HG03175 (cell line): ENCODE measurements at regions not wholly inside any gene's neighbourhood (a gene's known extent, or its start where the extent isn't known, plus 50 kb on each side); places are given as distances from the start of the nearest gene placed in this dataset.
"Not testable (repeated sequence)": the region's sequence is repeated elsewhere in the genome, so short reads cannot be mapped to it uniquely, and the experiment has no call there.

Experiments
- ATAC-seq: cut with Tn5 transposase; IDR thresholded peaks from one replicate; pipeline ENCODE4 v1.9.1; 2021; ENCODE audit warnings: mild to moderate bottlenecking, moderate library complexity; ENCODE audit not compliant: unreplicated experiment

DNA sequence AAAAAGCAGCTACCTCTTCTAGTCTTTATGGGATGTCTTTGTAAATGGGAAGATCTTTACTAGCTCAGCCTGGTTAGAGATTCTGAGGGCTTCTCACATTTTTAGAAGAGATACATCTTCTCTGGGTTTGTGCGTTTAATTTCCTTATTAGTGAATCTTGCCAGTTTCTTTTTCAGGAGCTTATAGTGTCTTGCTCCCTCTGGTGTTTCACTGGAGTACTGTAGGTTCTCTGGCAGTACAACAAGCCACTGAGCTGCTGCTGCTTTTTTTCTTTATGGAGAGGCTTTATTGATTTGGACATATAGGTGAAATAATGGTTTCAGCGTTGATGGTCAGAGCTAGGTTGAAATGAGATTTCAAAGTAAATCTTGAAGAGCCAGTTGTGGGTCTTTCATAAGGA, 82.9 kb downstream of the LAS1L start:
- peak; percentile 70 for ATAC-seq

DNA sequence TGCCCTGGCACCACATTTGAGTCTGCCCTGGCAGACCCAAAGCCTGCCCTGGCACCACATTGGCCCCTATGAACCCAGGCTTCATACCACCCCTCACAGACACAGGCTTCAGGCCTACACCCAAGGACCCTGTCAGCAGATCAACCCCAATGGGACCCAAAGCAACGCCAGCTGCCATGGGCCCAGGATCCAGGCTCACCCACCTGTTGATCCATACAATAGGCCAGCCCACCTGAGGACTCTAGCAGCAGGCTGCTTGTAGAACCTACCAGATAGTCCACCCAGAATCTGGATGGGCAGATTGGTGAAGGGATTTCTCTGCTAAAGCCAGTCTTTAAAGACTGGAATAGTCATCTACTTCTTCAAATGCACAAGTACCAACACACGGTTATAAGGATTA, 114.4 kb downstream of the LAS1L start:
- ATAC-seq = no peak

DNA sequence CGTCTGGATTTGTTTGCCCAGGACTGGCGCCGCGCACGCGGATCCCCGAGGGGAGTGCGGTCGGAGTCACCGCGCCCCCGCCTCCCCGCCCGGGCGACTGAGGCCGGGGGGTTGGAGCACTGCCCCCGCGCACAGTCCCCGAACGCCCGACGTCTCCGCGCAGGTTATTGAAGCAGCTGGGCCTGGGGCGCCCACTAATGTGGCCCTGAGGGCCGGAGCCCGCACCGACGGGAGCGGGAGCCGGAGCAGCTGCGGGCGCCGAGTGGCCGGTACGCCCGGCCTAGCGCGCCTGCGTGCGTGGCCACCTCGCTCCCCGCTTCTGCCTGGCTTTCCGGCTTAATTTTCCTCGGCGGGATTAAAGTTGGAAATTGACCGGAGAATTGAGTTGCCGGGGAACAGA, 126.9 kb downstream of the LAS1L start:
- ATAC-seq = not testable (repeated sequence)

DNA sequence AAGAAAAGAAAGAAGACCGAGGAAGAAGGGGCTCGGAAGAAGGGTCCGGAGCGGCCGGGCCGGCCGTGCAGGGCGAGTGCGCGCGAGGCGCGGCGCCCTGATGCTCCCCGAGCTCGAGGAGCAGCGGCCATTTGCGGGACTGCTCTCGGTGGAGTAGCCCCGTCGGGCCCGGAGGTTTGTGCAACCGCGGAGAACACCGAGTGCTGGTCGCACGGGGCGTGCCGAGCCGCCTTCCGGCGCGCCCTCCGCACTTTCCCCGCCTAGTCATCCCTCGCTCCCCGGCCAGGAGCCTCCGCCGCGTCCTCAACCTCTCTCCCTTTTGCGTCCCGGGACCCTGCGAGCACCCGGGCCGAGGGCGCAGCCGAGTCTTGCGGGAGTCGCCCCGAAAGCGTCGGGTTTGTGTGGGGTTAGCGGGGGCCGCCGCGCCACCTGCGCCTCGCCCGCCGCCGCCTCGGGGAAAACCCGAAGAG, 127.4 kb downstream of the LAS1L start:
- ATAC-seq = no peak

DNA sequence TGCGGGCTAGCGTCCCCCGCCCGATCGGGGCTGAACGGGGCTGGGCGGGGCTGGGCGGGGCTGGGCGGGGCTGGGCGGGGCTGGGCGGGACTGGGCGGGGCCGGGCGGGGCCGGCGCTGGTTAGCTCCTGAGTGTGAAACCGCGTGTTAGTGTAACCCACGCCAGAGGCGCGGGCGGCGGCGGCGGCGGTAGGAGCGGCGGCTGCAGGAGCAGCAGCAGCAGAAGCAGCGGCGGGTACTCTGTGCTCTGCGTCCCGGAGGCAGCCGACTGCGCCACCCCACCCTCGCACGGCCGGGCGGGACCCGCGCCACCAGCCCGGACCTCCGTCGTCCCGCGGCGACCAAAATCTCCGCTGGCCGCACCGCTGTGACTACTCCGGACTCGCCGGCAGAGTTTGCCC, 128.1 kb downstream of the LAS1L start:
- no peak for ATAC-seq

DNA sequence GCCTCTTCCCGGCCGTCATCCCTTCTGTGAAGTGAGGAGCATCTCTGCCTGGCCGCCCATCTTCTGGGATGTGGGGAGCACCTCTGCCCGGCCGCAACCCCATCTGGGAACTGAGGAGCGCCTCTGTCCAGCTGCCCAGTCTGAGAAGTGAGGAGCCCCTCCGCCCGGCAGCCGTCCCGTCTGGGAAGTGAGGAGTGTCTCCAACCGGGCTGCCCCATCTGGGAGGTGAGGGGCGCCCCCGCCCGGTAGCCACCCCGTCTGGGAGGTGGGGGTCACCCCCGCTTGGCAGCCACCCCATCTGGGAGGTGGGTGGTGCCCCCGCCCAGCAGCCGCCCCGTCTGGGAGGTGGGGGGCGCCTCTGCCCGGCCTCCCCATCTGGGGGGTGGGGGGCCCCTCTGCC, 142.3 kb downstream of the LAS1L start:
- ATAC-seq = no peak

DNA sequence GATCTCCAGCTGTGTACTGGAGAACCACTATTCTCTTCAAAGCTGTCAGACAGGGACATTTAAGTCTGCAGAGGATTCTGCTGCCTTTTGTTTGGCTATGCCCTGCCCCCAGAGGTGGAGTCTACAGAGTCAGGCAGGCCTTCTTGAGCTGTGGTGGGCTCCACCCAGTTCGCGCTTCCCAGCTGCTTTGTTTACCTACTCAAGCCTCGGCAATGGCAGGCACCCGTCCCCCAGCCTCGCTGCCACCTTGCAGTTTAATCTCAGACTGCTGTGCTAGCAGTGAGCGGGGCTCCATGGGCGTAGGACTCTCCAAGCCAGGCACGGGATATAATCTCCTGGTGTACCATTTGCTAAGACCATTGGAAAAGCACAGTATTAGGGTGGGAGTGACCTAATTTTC, 145.5 kb downstream of the LAS1L start:
- not testable (repeated sequence) for ATAC-seq
